ENCODE measurements at regions not wholly inside any gene's neighbourhood (a gene's known extent, or its start where the extent isn't known, plus 50 kb on each side); places are given as distances from the start of the nearest gene placed in this dataset.

DNA sequence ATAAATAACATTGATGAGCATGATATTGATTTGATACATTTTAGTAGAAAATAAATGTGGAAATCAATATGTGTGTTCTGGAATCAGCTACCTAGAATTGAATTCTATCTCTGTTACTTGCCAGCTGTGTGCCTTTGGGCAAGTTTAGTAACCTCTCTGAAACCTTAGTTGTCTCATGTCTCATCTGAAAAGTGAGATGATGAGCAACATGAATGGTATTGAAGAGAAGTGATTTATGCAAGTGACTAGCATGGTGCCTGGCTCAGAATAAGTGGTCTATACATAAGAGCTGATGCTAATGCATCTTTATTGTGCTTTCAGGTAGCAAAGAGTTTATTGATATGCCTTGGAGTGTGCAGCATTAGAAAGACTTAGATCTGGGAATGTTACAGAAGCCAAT is 383.3 kb downstream of the PRDM2 start:
- Histone ChIP-seq H3K27ac (ENCODE audit: insufficient read depth, low read depth, low read length) (no peak overlapping the region), H3K4me3 (replicated peaks in 1 of 3; ENCODE audit: insufficient read depth in 1 of 3, low read depth in 1 of 3, low read length in 3 of 3) (no peak overlapping the region), H3K36me3 (ENCODE audit: control insufficient read depth in 2 of 2, extremely low read depth in 1 of 2, insufficient read depth in 2 of 2, low read length in 2 of 2) (no peaks in the 10 kb centered on the region), H2AFZ (ENCODE audit: low read depth, low read length) (no peak overlapping the region), H3K9me1 (replicated peaks; ENCODE audit: control insufficient read depth, extremely low read depth, insufficient read depth, low read length) (no peaks in the 10 kb centered on the region), H3K4me1 (ENCODE audit: control insufficient read depth, extremely low read depth, insufficient read depth, low read length) (no peaks in the 10 kb centered on the region), H3K79me2 (ENCODE audit: control insufficient read depth, insufficient read depth, low read length) (no peaks in the 10 kb centered on the region), H3K4me2 (ENCODE audit: insufficient read depth, low read length) (no peak overlapping the region), H3K9me3 (replicated peaks; ENCODE audit: control insufficient read depth, insufficient read depth, low read length) (peaks cover 2% of the 10 kb centered on the region), H4K20me1 (replicated peaks; ENCODE audit: control insufficient read depth, extremely low read depth, insufficient read depth, low read length) (no peaks in the 10 kb centered on the region), H3K9ac (replicated peaks; ENCODE audit: extremely low read depth, insufficient read depth, low read length) (no peak overlapping the region), H3K27me3 (ENCODE audit: control insufficient read depth in 2 of 2, insufficient read depth in 2 of 2, low read length in 2 of 2) (no peaks in the 10 kb centered on the region)
- no peak for FAIRE-seq
- no peak for DNase-seq (ENCODE audit: low read depth, low spot score)
- ChIA-PET POLR2A (no interaction called here), CTCF (no interaction called here)
- TF ChIP-seq POLR2A (IDR thresholded peaks at IDR 0.05; ENCODE audit: low read depth, low read length): no peak
- TF ChIP-seq EZH2 (IDR thresholded peaks at IDR 0.05; ENCODE audit: borderline replicate concordance, low read depth, low read length, severe bottlenecking): no peak
- TF ChIP-seq JUN (IDR thresholded peaks at IDR 0.05; ENCODE audit: borderline replicate concordance, insufficient read depth, insufficient read length, low read depth): no peak
- no peak for TF ChIP-seq FOS (IDR thresholded peaks at IDR 0.05; ENCODE audit: borderline replicate concordance, insufficient read depth, low read length)
- TF ChIP-seq, protein P1, sequence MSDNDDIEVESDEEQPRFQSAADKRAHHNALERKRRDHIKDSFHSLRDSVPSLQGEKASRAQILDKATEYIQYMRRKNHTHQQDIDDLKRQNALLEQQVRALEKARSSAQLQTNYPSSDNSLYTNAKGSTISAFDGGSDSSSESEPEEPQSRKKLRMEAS (IDR thresholded peaks at IDR 0.05; ENCODE audit: insufficient read depth, insufficient read length): no peak
- no peak for TF ChIP-seq MYC (IDR thresholded peaks at IDR 0.05; ENCODE audit: low read depth, low read length)
- no peak for TF ChIP-seq GATA2 (IDR thresholded peaks at IDR 0.05; ENCODE audit: insufficient read depth, insufficient read length, low read depth, low read length)
- intact Hi-C loops (cut with micrococcal nuclease) (no loop called here), dilution Hi-C loops (cut with MboI; ENCODE audit: extremely low pct_ligation_motif_present, low sequenced_read_pairs) (no loop called here)
- BruUV-seq (replicated peaks): no TSS peak

DNA sequence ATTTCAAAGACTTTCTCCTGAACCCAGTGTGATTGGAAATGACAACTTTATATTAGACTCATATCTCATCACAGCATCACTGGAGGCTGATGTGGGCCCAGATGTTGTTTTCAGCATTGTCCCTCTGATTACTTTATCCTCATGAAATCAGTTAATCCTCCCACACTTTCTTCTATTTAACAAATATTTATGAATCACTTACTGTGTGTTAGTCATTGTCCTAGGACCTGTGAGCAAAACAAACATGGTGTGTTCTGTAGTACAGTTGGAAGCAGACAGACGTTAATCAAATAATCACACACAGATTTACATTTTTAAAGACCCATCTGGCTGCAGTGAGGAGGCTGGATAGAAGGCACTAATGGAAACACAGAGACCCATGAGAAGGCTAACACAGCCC is 383.7 kb downstream of the PRDM2 start:
- no TSS peak for BruUV-seq (replicated peaks)
- H3K36me3 ChIP-seq (ENCODE audit: control insufficient read depth in 2 of 2, extremely low read depth in 1 of 2, insufficient read depth in 2 of 2, low read length in 2 of 2): no peaks in the 10 kb centered on the region
- H3K9ac ChIP-seq (replicated peaks; ENCODE audit: extremely low read depth, insufficient read depth, low read length): no peak overlapping the region
- intact Hi-C loops (cut with micrococcal nuclease): no loop called here
- no peaks in the 10 kb centered on the region for H3K4me1 ChIP-seq (ENCODE audit: control insufficient read depth, extremely low read depth, insufficient read depth, low read length)
- FAIRE-seq: no peak
- DNase-seq (ENCODE audit: low read depth, low spot score): no peak
- CTCF ChIA-PET: no interaction called here
- POLR2A ChIA-PET: no interaction called here
- dilution Hi-C loops (cut with MboI; ENCODE audit: extremely low pct_ligation_motif_present, low sequenced_read_pairs): no loop called here
- no peak overlapping the region for H3K4me3 ChIP-seq (replicated peaks in 1 of 3; ENCODE audit: insufficient read depth in 1 of 3, low read depth in 1 of 3, low read length in 3 of 3)
- H3K79me2 ChIP-seq (ENCODE audit: control insufficient read depth, insufficient read depth, low read length): no peaks in the 10 kb centered on the region
- H3K27ac ChIP-seq (ENCODE audit: insufficient read depth, low read depth, low read length): no peak overlapping the region
- H3K4me2 ChIP-seq (ENCODE audit: insufficient read depth, low read length): no peak overlapping the region
- peaks cover 2% of the 10 kb centered on the region for H3K9me3 ChIP-seq (replicated peaks; ENCODE audit: control insufficient read depth, insufficient read depth, low read length)
- no peaks in the 10 kb centered on the region for H3K27me3 ChIP-seq (ENCODE audit: control insufficient read depth in 2 of 2, insufficient read depth in 2 of 2, low read length in 2 of 2)
- no peaks in the 10 kb centered on the region for H3K9me1 ChIP-seq (replicated peaks; ENCODE audit: control insufficient read depth, extremely low read depth, insufficient read depth, low read length)
- no peak overlapping the region for H2AFZ ChIP-seq (ENCODE audit: low read depth, low read length)
- TF ChIP-seq GATA2 (IDR thresholded peaks at IDR 0.05; ENCODE audit: insufficient read depth, insufficient read length, low read depth, low read length): no peak
- TF ChIP-seq POLR2AphosphoS5 (IDR thresholded peaks at IDR 0.05; ENCODE audit: insufficient read depth, low read depth, low read length): no peak
- no peak for TF ChIP-seq EZH2 (IDR thresholded peaks at IDR 0.05; ENCODE audit: borderline replicate concordance, low read depth, low read length, severe bottlenecking)
- no peak for TF ChIP-seq POLR2A (IDR thresholded peaks at IDR 0.05; ENCODE audit: low read depth, low read length)
- no peak for TF ChIP-seq MYC (IDR thresholded peaks at IDR 0.05; ENCODE audit: low read depth, low read length)
- TF ChIP-seq, protein P1 (IDR thresholded peaks at IDR 0.05; ENCODE audit: insufficient read depth, insufficient read length): no peak
- TF ChIP-seq JUN (IDR thresholded peaks at IDR 0.05; ENCODE audit: borderline replicate concordance, insufficient read depth, insufficient read length, low read depth): no peak
- TF ChIP-seq, protein P2, sequence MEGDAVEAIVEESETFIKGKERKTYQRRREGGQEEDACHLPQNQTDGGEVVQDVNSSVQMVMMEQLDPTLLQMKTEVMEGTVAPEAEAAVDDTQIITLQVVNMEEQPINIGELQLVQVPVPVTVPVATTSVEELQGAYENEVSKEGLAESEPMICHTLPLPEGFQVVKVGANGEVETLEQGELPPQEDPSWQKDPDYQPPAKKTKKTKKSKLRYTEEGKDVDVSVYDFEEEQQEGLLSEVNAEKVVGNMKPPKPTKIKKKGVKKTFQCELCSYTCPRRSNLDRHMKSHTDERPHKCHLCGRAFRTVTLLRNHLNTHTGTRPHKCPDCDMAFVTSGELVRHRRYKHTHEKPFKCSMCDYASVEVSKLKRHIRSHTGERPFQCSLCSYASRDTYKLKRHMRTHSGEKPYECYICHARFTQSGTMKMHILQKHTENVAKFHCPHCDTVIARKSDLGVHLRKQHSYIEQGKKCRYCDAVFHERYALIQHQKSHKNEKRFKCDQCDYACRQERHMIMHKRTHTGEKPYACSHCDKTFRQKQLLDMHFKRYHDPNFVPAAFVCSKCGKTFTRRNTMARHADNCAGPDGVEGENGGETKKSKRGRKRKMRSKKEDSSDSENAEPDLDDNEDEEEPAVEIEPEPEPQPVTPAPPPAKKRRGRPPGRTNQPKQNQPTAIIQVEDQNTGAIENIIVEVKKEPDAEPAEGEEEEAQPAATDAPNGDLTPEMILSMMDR (IDR thresholded peaks at IDR 0.05; ENCODE audit: extremely low read depth in 1 of 2, insufficient read depth in 1 of 2, low read depth in 1 of 2, low read length in 2 of 2): no peak
- no peak for TF ChIP-seq FOS (IDR thresholded peaks at IDR 0.05; ENCODE audit: borderline replicate concordance, insufficient read depth, low read length)
- H4K20me1 ChIP-seq (replicated peaks; ENCODE audit: control insufficient read depth, extremely low read depth, insufficient read depth, low read length): no peaks in the 10 kb centered on the region
